ENCODE measurements at regions not wholly inside any gene's neighbourhood (a gene's known extent, or its start where the extent isn't known, plus 50 kb on each side); places are given as distances from the start of the nearest gene placed in this dataset.

GRCh38 chr2:150135223-150135883 lies 352.1 kb downstream of the RND3 start:
- peaks cover 0 to 10% of the 10 kb centered on the region in 2 donors for H3K4me1 ChIP-seq (ENCODE audit: control insufficient read depth in 2 of 2, insufficient read depth in 2 of 2, low read length in 2 of 2)
- no peaks in the 10 kb centered on the region for H3K36me3 ChIP-seq (ENCODE audit: control insufficient read depth in 2 of 2, insufficient read depth in 2 of 2, low read length in 2 of 2)
- H3K27me3 ChIP-seq (ENCODE audit: control insufficient read depth in 2 of 2, insufficient read depth in 2 of 2, low read length in 2 of 2): no peaks in the 10 kb centered on the region
- no peaks in the 10 kb centered on the region for H3K9me3 ChIP-seq (ENCODE audit: control insufficient read depth in 2 of 2, low read length in 2 of 2)
- no peak overlapping the region for H3K9ac ChIP-seq (ENCODE audit: low read depth in 1 of 2, low read length in 2 of 2)
- H3K27ac ChIP-seq (ENCODE audit: low read depth in 2 of 2, low read length in 2 of 2): peak overlapping the region in 1 of 2 donors; percentile 17
- H3K4me3 ChIP-seq (ENCODE audit: low read length in 2 of 2): no peak overlapping the region

GRCh38 chr2:150134223-150134857 lies 353.1 kb downstream of the RND3 start:
- H3K36me3 ChIP-seq (ENCODE audit: control insufficient read depth in 2 of 2, insufficient read depth in 2 of 2, low read length in 2 of 2): no peaks in the 10 kb centered on the region
- no peak overlapping the region for H3K9ac ChIP-seq (ENCODE audit: low read depth in 1 of 2, low read length in 2 of 2)
- H3K9me3 ChIP-seq (ENCODE audit: control insufficient read depth in 2 of 2, low read length in 2 of 2): no peaks in the 10 kb centered on the region
- H3K27ac ChIP-seq (ENCODE audit: low read depth in 2 of 2, low read length in 2 of 2): no peak overlapping the region
- H3K4me1 ChIP-seq (ENCODE audit: control insufficient read depth in 2 of 2, insufficient read depth in 2 of 2, low read length in 2 of 2): peaks cover 0 to 10% of the 10 kb centered on the region in 2 donors
- no peaks in the 10 kb centered on the region for H3K27me3 ChIP-seq (ENCODE audit: control insufficient read depth in 2 of 2, insufficient read depth in 2 of 2, low read length in 2 of 2)
- H3K4me3 ChIP-seq (ENCODE audit: low read length in 2 of 2): no peak overlapping the region

- H3K27me3 ChIP-seq (ENCODE audit: control insufficient read depth in 2 of 2, insufficient read depth in 2 of 2, low read length in 2 of 2): no peaks in the 10 kb centered on the region
- no peak overlapping the region for H3K27ac ChIP-seq (ENCODE audit: low read depth in 2 of 2, low read length in 2 of 2)
- H3K4me1 ChIP-seq (ENCODE audit: control insufficient read depth in 2 of 2, insufficient read depth in 2 of 2, low read length in 2 of 2): peaks cover 0 to 10% of the 10 kb centered on the region in 2 donors
- no peak overlapping the region for H3K9ac ChIP-seq (ENCODE audit: low read depth in 1 of 2, low read length in 2 of 2)
- no peaks in the 10 kb centered on the region for H3K36me3 ChIP-seq (ENCODE audit: control insufficient read depth in 2 of 2, insufficient read depth in 2 of 2, low read length in 2 of 2)
- no peak overlapping the region for H3K4me3 ChIP-seq (ENCODE audit: low read length in 2 of 2)
- H3K9me3 ChIP-seq (ENCODE audit: control insufficient read depth in 2 of 2, low read length in 2 of 2): no peaks in the 10 kb centered on the region
Observed at GRCh38 chr2:150133623-150134022, 353.8 kb downstream of the RND3 start.

- no peaks in the 10 kb centered on the region for H3K9me3 ChIP-seq (ENCODE audit: control insufficient read depth in 2 of 2, low read length in 2 of 2)
- no peaks in the 10 kb centered on the region for H3K36me3 ChIP-seq (ENCODE audit: control insufficient read depth in 2 of 2, insufficient read depth in 2 of 2, low read length in 2 of 2)
- H3K27me3 ChIP-seq (ENCODE audit: control insufficient read depth in 2 of 2, insufficient read depth in 2 of 2, low read length in 2 of 2): no peaks in the 10 kb centered on the region
- no peak overlapping the region for H3K27ac ChIP-seq (ENCODE audit: low read depth in 2 of 2, low read length in 2 of 2)
- no peak overlapping the region for H3K4me3 ChIP-seq (ENCODE audit: low read length in 2 of 2)
- peaks cover 6 to 13% of the 10 kb centered on the region in 2 donors for H3K4me1 ChIP-seq (ENCODE audit: control insufficient read depth in 2 of 2, insufficient read depth in 2 of 2, low read length in 2 of 2)
- no peak overlapping the region for H3K9ac ChIP-seq (ENCODE audit: low read depth in 1 of 2, low read length in 2 of 2)
Observed at GRCh38 chr2:150129921-150130575, 357.4 kb downstream of the RND3 start.

- H3K9me3 ChIP-seq (ENCODE audit: control insufficient read depth in 2 of 2, low read length in 2 of 2): no peaks in the 10 kb centered on the region
- H3K27me3 ChIP-seq (ENCODE audit: control insufficient read depth in 2 of 2, insufficient read depth in 2 of 2, low read length in 2 of 2): no peaks in the 10 kb centered on the region
- H3K27ac ChIP-seq (ENCODE audit: low read depth in 2 of 2, low read length in 2 of 2): no peak overlapping the region
- H3K4me1 ChIP-seq (ENCODE audit: control insufficient read depth in 2 of 2, insufficient read depth in 2 of 2, low read length in 2 of 2): peaks cover 6 to 11% of the 10 kb centered on the region in 2 donors
- H3K4me3 ChIP-seq (ENCODE audit: low read length in 2 of 2): no peak overlapping the region
- no peak overlapping the region for H3K9ac ChIP-seq (ENCODE audit: low read depth in 1 of 2, low read length in 2 of 2)
- H3K36me3 ChIP-seq (ENCODE audit: control insufficient read depth in 2 of 2, insufficient read depth in 2 of 2, low read length in 2 of 2): no peaks in the 10 kb centered on the region
Observed at GRCh38 chr2:150127995-150128394, 359.5 kb downstream of the RND3 start.

GRCh38 chr2:150127346-150127990 lies 360.0 kb downstream of the RND3 start:
- Histone ChIP-seq H3K9me3 (ENCODE audit: control insufficient read depth in 2 of 2, low read length in 2 of 2) (no peaks in the 10 kb centered on the region), H3K36me3 (ENCODE audit: control insufficient read depth in 2 of 2, insufficient read depth in 2 of 2, low read length in 2 of 2) (no peaks in the 10 kb centered on the region), H3K27ac (ENCODE audit: low read depth in 2 of 2, low read length in 2 of 2) (no peak overlapping the region), H3K4me1 (ENCODE audit: control insufficient read depth in 2 of 2, insufficient read depth in 2 of 2, low read length in 2 of 2) (peaks cover 6 to 11% of the 10 kb centered on the region in 2 donors), H3K4me3 (ENCODE audit: low read length in 2 of 2) (no peak overlapping the region), H3K9ac (ENCODE audit: low read depth in 1 of 2, low read length in 2 of 2) (no peak overlapping the region), H3K27me3 (ENCODE audit: control insufficient read depth in 2 of 2, insufficient read depth in 2 of 2, low read length in 2 of 2) (no peaks in the 10 kb centered on the region)

- H3K27ac ChIP-seq (ENCODE audit: low read depth in 2 of 2, low read length in 2 of 2): no peak overlapping the region
- no peak overlapping the region for H3K9ac ChIP-seq (ENCODE audit: low read depth in 1 of 2, low read length in 2 of 2)
- H3K36me3 ChIP-seq (ENCODE audit: control insufficient read depth in 2 of 2, insufficient read depth in 2 of 2, low read length in 2 of 2): no peaks in the 10 kb centered on the region
- H3K4me1 ChIP-seq (ENCODE audit: control insufficient read depth in 2 of 2, insufficient read depth in 2 of 2, low read length in 2 of 2): peaks cover 6 to 11% of the 10 kb centered on the region in 2 donors
- H3K4me3 ChIP-seq (ENCODE audit: low read length in 2 of 2): no peak overlapping the region
- no peaks in the 10 kb centered on the region for H3K9me3 ChIP-seq (ENCODE audit: control insufficient read depth in 2 of 2, low read length in 2 of 2)
- no peaks in the 10 kb centered on the region for H3K27me3 ChIP-seq (ENCODE audit: control insufficient read depth in 2 of 2, insufficient read depth in 2 of 2, low read length in 2 of 2)
Observed at GRCh38 chr2:150126839-150127238, 360.6 kb downstream of the RND3 start.

- Histone ChIP-seq H3K4me1 (ENCODE audit: control insufficient read depth in 2 of 2, insufficient read depth in 2 of 2, low read length in 2 of 2) (peaks cover 6 to 11% of the 10 kb centered on the region in 2 donors), H3K27ac (ENCODE audit: low read depth in 2 of 2, low read length in 2 of 2) (no peak overlapping the region), H3K27me3 (ENCODE audit: control insufficient read depth in 2 of 2, insufficient read depth in 2 of 2, low read length in 2 of 2) (no peaks in the 10 kb centered on the region), H3K9ac (ENCODE audit: low read depth in 1 of 2, low read length in 2 of 2) (no peak overlapping the region), H3K36me3 (ENCODE audit: control insufficient read depth in 2 of 2, insufficient read depth in 2 of 2, low read length in 2 of 2) (no peaks in the 10 kb centered on the region), H3K4me3 (ENCODE audit: low read length in 2 of 2) (no peak overlapping the region), H3K9me3 (ENCODE audit: control insufficient read depth in 2 of 2, low read length in 2 of 2) (no peaks in the 10 kb centered on the region)
Observed at GRCh38 chr2:150126143-150126740, 361.2 kb downstream of the RND3 start.

GRCh38 chr2:150125708-150126107 lies 361.8 kb downstream of the RND3 start:
- H3K9me3 ChIP-seq (ENCODE audit: control insufficient read depth in 2 of 2, low read length in 2 of 2): no peaks in the 10 kb centered on the region
- no peak overlapping the region for H3K4me3 ChIP-seq (ENCODE audit: low read length in 2 of 2)
- peaks cover 6 to 11% of the 10 kb centered on the region in 2 donors for H3K4me1 ChIP-seq (ENCODE audit: control insufficient read depth in 2 of 2, insufficient read depth in 2 of 2, low read length in 2 of 2)
- no peak overlapping the region for H3K9ac ChIP-seq (ENCODE audit: low read depth in 1 of 2, low read length in 2 of 2)
- no peaks in the 10 kb centered on the region for H3K27me3 ChIP-seq (ENCODE audit: control insufficient read depth in 2 of 2, insufficient read depth in 2 of 2, low read length in 2 of 2)
- no peak overlapping the region for H3K27ac ChIP-seq (ENCODE audit: low read depth in 2 of 2, low read length in 2 of 2)
- H3K36me3 ChIP-seq (ENCODE audit: control insufficient read depth in 2 of 2, insufficient read depth in 2 of 2, low read length in 2 of 2): no peaks in the 10 kb centered on the region
